ENCODE measurements at regions not wholly inside any gene's neighbourhood (a gene's known extent, or its start where the extent isn't known, plus 50 kb on each side); places are given as distances from the start of the nearest gene placed in this dataset.
"Not testable (repeated sequence)": the region's sequence is repeated elsewhere in the genome, so short reads cannot be mapped to it uniquely, and the experiment has no call there.

GRCh38 chrY:7343261-7343660 is 431.7 kb upstream of the AMELY start (continued):
- TF ChIP-seq CEBPB (IDR thresholded peaks at IDR 0.05; ENCODE audit: low read depth, low read length) (no peak), GABPA (IDR thresholded peaks at IDR 0.05; ENCODE audit: borderline replicate concordance, insufficient read depth, low read length) (no peak)

- CTCF ChIA-PET (ENCODE audit: partially characterized antibody), result interaction anchor here (1.7 kb wide), 1 partner anchor 70 kb away, joined by 3 read pairs; no protein-coding TSS in a partner anchor
- H3K4me1 ChIP-seq (replicated peaks in 1 of 4; ENCODE audit: control insufficient read depth in 3 of 4, insufficient read depth in 4 of 4, low read length in 3 of 4); H4K91ac ChIP-seq (replicated peaks; ENCODE audit: insufficient read length, low read length); H3K36me3 ChIP-seq (ENCODE audit: control insufficient read depth in 2 of 4, insufficient read depth in 4 of 4, low read length in 3 of 4); H2AK5ac ChIP-seq (ENCODE audit: low read depth, low read length); H4K8ac ChIP-seq (ENCODE audit: extremely low read depth, insufficient read depth, low read length); H4K20me1 ChIP-seq (replicated peaks in 1 of 2; ENCODE audit: control insufficient read depth in 1 of 2, insufficient read depth in 2 of 2, low read length in 2 of 2); H3K4ac ChIP-seq (replicated peaks; ENCODE audit: insufficient read length, low read depth, low read length); H3K4me2 ChIP-seq (ENCODE audit: insufficient read depth in 1 of 2, low read depth in 2 of 2, low read length in 2 of 2); H2AFZ ChIP-seq (ENCODE audit: low read length); H3K56ac ChIP-seq (replicated peaks; ENCODE audit: insufficient read length, low read depth, low read length); H4K5ac ChIP-seq (ENCODE audit: insufficient read length, low read depth, low read length); DNase-seq (ENCODE audit: low read depth in 1 of 2, low spot score in 2 of 2); H3K14ac ChIP-seq (ENCODE audit: insufficient read length); H2BK15ac ChIP-seq (ENCODE audit: low read length); H3K9ac ChIP-seq (replicated peaks in 1 of 4; ENCODE audit: extremely low read depth in 1 of 4, low read depth in 3 of 4, low read length in 3 of 4); POLR2A ChIA-PET (ENCODE audit: partially characterized antibody); H3K23ac ChIP-seq (ENCODE audit: insufficient read length); H3K23me2 ChIP-seq (ENCODE audit: low read depth, low read length); H2BK12ac ChIP-seq (ENCODE audit: low read depth, low read length); H3K4me3 ChIP-seq (ENCODE audit: extremely low read depth in 1 of 4, insufficient read depth in 2 of 4, low read depth in 3 of 4, low read length in 4 of 4); H3K18ac ChIP-seq (ENCODE audit: extremely low read depth, low read length); H3K27ac ChIP-seq (ENCODE audit: low read depth, low read length); H3K79me2 ChIP-seq (ENCODE audit: control insufficient read depth in 1 of 2, insufficient read depth in 2 of 2, low read length in 2 of 2); H3K79me1 ChIP-seq (ENCODE audit: low read depth, low read length); FAIRE-seq; H2BK120ac ChIP-seq (replicated peaks; ENCODE audit: low read depth, low read length); H3K9me3 ChIP-seq (ENCODE audit: insufficient read depth in 2 of 2, low read depth in 1 of 2, low read length in 1 of 2); H2BK20ac ChIP-seq (ENCODE audit: low read length); H3K27me3 ChIP-seq (replicated peaks in 1 of 4; ENCODE audit: control insufficient read depth in 3 of 4, extremely low read depth in 1 of 4, insufficient read depth in 3 of 4, low read length in 3 of 4); H2BK5ac ChIP-seq (ENCODE audit: low read depth, low read length): not testable (repeated sequence)
- WGBS, 2 experiments (ENCODE audit: extremely low coverage in 1 of 2, insufficient coverage in 1 of 2, insufficient read length in 1 of 2, insufficient replicate concordance in 2 of 2, low coverage in 1 of 2, low lambda C conversion rate in 2 of 2, missing lambda C conversion rate in 1 of 2), result 87% methylated on average over 12 of the region's 16 CpGs; no CpG with 5 or more reads in 1 of the 2 experiments
Observed at GRCh38 chrY:7342732-7343131, 431.2 kb upstream of the AMELY start.

Measured in H1 (cell line).